ENCODE measurements at regions not wholly inside any gene's neighbourhood (a gene's known extent, or its start where the extent isn't known, plus 50 kb on each side); places are given as distances from the start of the nearest gene placed in this dataset.

DNA sequence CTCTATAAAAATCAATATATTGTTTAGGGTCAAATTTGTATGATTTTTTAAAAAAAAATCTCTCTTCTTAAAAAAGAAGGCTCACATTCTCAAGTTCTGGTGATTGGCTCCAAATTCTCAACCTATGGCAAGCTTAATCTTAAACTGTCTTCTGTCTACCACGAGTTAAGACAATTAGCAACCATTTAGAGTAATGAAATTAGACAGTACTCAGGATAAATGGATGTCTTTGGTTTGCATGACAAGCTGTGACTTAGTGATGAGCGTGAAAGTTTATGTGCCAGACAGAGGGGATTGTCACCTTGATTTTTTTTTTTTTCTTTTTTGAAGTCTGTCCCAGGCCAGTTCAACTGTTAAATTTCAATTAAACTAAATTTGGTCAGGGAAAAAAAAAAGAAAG, 1632.3 kb downstream of the MAT2B start:
- no peak for DNase-seq (ENCODE audit: extremely low read depth, low read depth)
- TF ChIP-seq, protein P1, sequence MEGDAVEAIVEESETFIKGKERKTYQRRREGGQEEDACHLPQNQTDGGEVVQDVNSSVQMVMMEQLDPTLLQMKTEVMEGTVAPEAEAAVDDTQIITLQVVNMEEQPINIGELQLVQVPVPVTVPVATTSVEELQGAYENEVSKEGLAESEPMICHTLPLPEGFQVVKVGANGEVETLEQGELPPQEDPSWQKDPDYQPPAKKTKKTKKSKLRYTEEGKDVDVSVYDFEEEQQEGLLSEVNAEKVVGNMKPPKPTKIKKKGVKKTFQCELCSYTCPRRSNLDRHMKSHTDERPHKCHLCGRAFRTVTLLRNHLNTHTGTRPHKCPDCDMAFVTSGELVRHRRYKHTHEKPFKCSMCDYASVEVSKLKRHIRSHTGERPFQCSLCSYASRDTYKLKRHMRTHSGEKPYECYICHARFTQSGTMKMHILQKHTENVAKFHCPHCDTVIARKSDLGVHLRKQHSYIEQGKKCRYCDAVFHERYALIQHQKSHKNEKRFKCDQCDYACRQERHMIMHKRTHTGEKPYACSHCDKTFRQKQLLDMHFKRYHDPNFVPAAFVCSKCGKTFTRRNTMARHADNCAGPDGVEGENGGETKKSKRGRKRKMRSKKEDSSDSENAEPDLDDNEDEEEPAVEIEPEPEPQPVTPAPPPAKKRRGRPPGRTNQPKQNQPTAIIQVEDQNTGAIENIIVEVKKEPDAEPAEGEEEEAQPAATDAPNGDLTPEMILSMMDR (IDR thresholded peaks at IDR 0.05; ENCODE audit: low read depth, low read length): no peak

DNA sequence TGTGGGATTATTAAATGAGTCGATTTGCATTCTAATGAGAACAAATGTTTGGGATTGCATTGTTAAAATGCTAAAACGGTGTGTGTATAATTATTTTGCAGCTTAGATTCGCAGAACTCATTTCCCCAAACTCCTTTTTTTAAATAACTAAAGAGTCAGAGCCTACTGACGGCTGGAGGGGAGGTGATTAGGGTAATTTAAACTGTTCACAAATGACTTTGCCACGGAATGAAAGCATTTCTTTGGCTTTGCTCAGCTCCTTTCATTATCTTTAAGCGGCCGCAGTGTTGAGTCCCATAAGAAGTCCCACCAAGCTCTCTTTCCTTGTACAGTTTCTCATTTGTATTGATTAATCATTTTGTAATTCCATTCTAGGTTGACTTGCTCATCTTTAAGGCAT, 1632.8 kb downstream of the MAT2B start:
- no peak for DNase-seq (ENCODE audit: extremely low read depth, low read depth)
- TF ChIP-seq, protein P1 (IDR thresholded peaks at IDR 0.05; ENCODE audit: low read depth, low read length): no peak

DNA sequence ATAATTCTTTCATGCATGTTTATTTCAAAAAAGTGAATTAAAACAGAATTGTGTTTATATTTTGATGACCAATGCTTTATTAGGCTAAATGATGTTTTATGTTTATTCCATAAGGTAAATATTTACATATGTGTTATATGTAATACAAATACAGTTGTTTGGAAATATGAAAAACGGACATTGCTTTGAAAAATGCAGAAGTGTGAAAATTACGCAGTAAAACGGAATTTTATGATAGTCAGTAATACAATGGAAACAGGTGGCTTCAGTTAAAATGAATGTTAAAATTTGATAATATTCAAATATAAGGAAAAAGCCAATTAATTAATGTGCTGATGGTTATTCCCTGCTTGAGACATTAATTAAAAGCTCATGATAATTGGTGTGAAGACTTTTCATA, 1633.8 kb downstream of the MAT2B start:
- TF ChIP-seq, protein P1 (IDR thresholded peaks at IDR 0.05; ENCODE audit: low read depth, low read length): no peak
- no peak for DNase-seq (ENCODE audit: extremely low read depth, low read depth)

DNA sequence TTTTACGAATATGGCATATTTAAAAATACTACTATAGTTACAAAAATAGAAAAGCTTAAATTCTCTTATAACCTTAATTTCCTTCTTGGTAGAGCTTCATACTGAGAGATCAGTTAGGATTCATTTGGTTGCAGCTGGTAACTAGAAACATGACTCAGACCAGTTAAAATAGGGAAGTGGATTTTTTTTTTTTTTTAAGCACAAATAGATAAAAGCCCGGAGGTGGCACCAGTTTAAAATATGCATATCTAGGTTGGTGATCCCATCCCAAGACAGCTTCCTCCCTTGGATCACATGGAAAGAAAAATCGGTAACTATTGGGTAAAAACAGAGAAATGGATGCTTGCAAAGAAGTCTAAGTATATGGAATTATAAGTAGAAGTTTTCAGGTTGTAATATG, 1634.3 kb downstream of the MAT2B start:
- DNase-seq (ENCODE audit: extremely low read depth, low read depth): no peak
- TF ChIP-seq, protein P1 (IDR thresholded peaks at IDR 0.05; ENCODE audit: low read depth, low read length): no peak

DNA sequence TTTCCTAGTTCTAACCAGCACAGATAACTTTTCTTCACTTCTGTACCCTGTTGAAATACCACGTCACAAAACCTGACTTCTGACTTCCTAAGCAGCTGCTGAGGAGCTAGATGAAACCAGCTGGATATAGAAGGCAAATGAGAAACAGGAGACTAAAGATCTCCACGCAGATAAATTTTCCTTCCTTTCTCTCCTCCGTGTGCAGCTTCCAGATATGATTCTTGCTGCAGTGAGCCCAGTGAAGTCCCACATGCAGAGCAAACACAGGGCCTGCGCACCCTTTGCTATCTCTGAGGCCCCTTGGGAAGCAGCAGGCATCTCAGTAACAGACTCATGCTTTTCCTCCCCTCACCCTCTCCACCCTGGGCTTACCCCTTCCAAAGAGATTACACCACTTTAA, 1638.3 kb downstream of the MAT2B start:
- DNase-seq (ENCODE audit: extremely low read depth, low read depth): no peak

DNA sequence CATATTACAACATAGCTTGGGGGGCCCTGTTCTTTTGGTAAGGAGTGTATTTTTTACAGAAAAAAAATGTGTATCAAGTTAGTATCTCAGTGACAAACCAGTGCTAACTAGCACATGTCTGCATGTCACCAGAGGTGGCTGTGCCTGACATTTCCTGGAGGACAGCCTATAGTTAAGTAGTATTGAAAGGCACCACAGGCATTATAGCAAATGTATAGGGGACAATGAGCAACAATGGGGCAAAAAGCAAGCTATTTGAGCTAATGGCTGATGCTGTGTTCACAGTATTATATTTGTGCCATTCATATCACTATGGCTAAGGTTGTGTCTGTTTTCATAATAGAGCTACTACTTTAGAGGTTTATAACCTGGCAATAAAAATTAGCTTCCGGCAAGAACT, 1644.0 kb downstream of the MAT2B start:
- DNase-seq (ENCODE audit: extremely low read depth, low read depth): no peak
- TF ChIP-seq, protein P1 (IDR thresholded peaks at IDR 0.05; ENCODE audit: low read depth, low read length): no peak

More for the DNA sequence above, 1638.3 kb downstream of the MAT2B start:
- TF ChIP-seq, protein P1 (IDR thresholded peaks at IDR 0.05; ENCODE audit: low read depth, low read length): no peak

DNA sequence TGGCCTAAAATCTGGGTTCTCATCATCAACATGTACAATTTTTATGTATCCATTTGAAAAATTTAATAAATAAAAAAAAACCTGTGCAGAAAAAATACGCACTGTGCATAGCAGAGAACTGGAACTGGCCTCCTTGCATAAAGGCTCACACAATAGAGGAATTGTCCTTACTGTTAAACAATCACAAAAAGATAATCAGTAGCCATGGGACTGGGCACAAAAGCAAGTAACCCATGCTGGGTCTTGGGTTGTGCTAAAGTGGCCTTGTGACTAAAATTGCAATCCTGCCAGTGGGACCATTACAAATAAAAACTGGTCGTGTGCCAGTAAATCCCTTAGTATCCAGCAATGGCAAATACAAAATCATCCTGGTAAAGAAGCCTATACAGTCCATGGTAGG, 1646.6 kb downstream of the MAT2B start:
- TF ChIP-seq, protein P1 (IDR thresholded peaks at IDR 0.05; ENCODE audit: low read depth, low read length): no peak
- DNase-seq (ENCODE audit: extremely low read depth, low read depth): no peak
